Hematopoietic multipotent progenitor cell (in vitro differentiated cells): ENCODE measurements at regions not wholly inside any gene's neighbourhood (a gene's known extent, or its start where the extent isn't known, plus 50 kb on each side); places are given as distances from the start of the nearest gene placed in this dataset.
"Not testable (repeated sequence)": the region's sequence is repeated elsewhere in the genome, so short reads cannot be mapped to it uniquely, and the experiment has no call there.

Experiments used
- DNase-seq, 3 donors: peaks; one replicate each; pipeline ENCODE4 v3.0.0-alpha.2; 2011 to 2015; ENCODE audit warnings: low read depth in 2 of 3, low spot score in 2 of 3

- DNase-seq: no peak
Measured at GRCh38 chr13:86839221-86839620, 832.0 kb upstream of the SLITRK5 start.

- no peak for DNase-seq
Measured at GRCh38 chr13:86840250-86841191, 830.6 kb upstream of the SLITRK5 start.

GRCh38 chr13:86841264-86841663, 829.9 kb upstream of the SLITRK5 start:
- no peak for DNase-seq

- DNase-seq: no peak
Measured at GRCh38 chr13:86846501-86846900, 824.7 kb upstream of the SLITRK5 start.

GRCh38 chr13:86848716-86849115, 822.5 kb upstream of the SLITRK5 start:
- no peak for DNase-seq

- DNase-seq: no peak
Measured at GRCh38 chr13:86856991-86857390, 814.2 kb upstream of the SLITRK5 start.

GRCh38 chr13:86858216-86858615, 813.0 kb upstream of the SLITRK5 start:
- DNase-seq: no peak

- DNase-seq: no peak
Measured at GRCh38 chr13:86862137-86862536, 809.0 kb upstream of the SLITRK5 start.

GRCh38 chr13:86864376-86864775, 806.8 kb upstream of the SLITRK5 start:
- no peak for DNase-seq

GRCh38 chr13:86870444-86870843, 800.7 kb upstream of the SLITRK5 start:
- peak in 2 of 3 donors; percentile 39 to 78 for DNase-seq

- DNase-seq: peak in 1 of 3 donors; percentile 51
Measured at GRCh38 chr13:86877441-86877840, 793.7 kb upstream of the SLITRK5 start.

GRCh38 chr13:86878781-86879180, 792.4 kb upstream of the SLITRK5 start:
- no peak for DNase-seq

GRCh38 chr13:86881390-86881789, 789.8 kb upstream of the SLITRK5 start:
- no peak for DNase-seq

GRCh38 chr13:86882107-86882506, 789.1 kb upstream of the SLITRK5 start:
- DNase-seq: no peak

- DNase-seq: peak in 2 of 3 donors; percentile 84 to 97
Measured at GRCh38 chr13:86882835-86883234, 788.3 kb upstream of the SLITRK5 start.

GRCh38 chr13:86892330-86892729, 778.8 kb upstream of the SLITRK5 start:
- DNase-seq: no peak

- no peak for DNase-seq
Measured at GRCh38 chr13:86900906-86901305, 770.3 kb upstream of the SLITRK5 start.

GRCh38 chr13:86906127-86906874, 764.9 kb upstream of the SLITRK5 start:
- no peak for DNase-seq

- no peak for DNase-seq
Measured at GRCh38 chr13:86907156-86907555, 764.0 kb upstream of the SLITRK5 start.

GRCh38 chr13:86909318-86909717, 761.9 kb upstream of the SLITRK5 start:
- DNase-seq: no peak

- no peak for DNase-seq
Measured at GRCh38 chr13:86914757-86915156, 756.4 kb upstream of the SLITRK5 start.

- DNase-seq: not testable (repeated sequence)
Measured at GRCh38 chr13:86917438-86917837, 753.7 kb upstream of the SLITRK5 start.
